Astrocyte (in vitro differentiated cells and primary cell): ENCODE measurements at regions not wholly inside any gene's neighbourhood (a gene's known extent, or its start where the extent isn't known, plus 50 kb on each side); places are given as distances from the start of the nearest gene placed in this dataset.

Experiments
- CTCF ChIP-seq: IDR thresholded peaks from 2 replicates; pipeline ENCODE4 v1.5.1; 2011; ENCODE audit warnings: low read depth, mild to moderate bottlenecking, inconsistent platforms, low read length, moderate library complexity; ENCODE audit not compliant: insufficient read depth
- EZH2 ChIP-seq: IDR thresholded peaks from 2 replicates; pipeline ENCODE4 v1.6.1; 2012; ENCODE audit warnings: mild to moderate bottlenecking, low read length, inconsistent platforms; ENCODE audit not compliant: insufficient read depth

GRCh38 chr4:17285747-17286146 lies 226.1 kb downstream of the QDPR start:
- TF ChIP-seq CTCF (no peak), EZH2 (no peak)
